Stomach smooth muscle (tissue), 2 donors: ENCODE measurements at regions not wholly inside any gene's neighbourhood (a gene's known extent, or its start where the extent isn't known, plus 50 kb on each side); places are given as distances from the start of the nearest gene placed in this dataset.

Experiments used
- H3K27ac ChIP-seq: one replicate; pipeline ENCODE4 v1.7.0; 2013; ENCODE audit warnings: mild to moderate bottlenecking, low read length, inconsistent platforms
- H3K27me3 ChIP-seq, 2 donors: one replicate each; pipeline ENCODE4 v1.7.0; 2013; ENCODE audit warnings: low read length in 2 of 2; ENCODE audit not compliant: insufficient read depth in 2 of 2, control insufficient read depth in 1 of 2
- H3K36me3 ChIP-seq, 2 donors: one replicate each; pipeline ENCODE4 v1.7.0; 2013; ENCODE audit warnings: low read length in 2 of 2; ENCODE audit not compliant: control insufficient read depth in 2 of 2, insufficient read depth in 2 of 2
- H3K4me1 ChIP-seq: one replicate; pipeline ENCODE4 v1.7.0; 2013; ENCODE audit warnings: low read length; ENCODE audit not compliant: control insufficient read depth, insufficient read depth
- H3K4me3 ChIP-seq, 2 donors: one replicate each; pipeline ENCODE4 v1.7.0; 2013; ENCODE audit warnings: low read length in 2 of 2
- H3K9ac ChIP-seq, 2 donors: one replicate each; pipeline ENCODE4 v1.7.0; 2013; ENCODE audit warnings: low read length in 2 of 2, mild to moderate bottlenecking in 1 of 2
- H3K9me3 ChIP-seq, 2 donors: one replicate each; pipeline ENCODE4 v1.7.0; 2013; ENCODE audit warnings: low read length in 2 of 2; ENCODE audit not compliant: control insufficient read depth in 2 of 2
- donor health status: healthy.
- donor health status: Pancreatic carcinoma.

GRCh38 chr1:239538239-239538988 is 152.0 kb downstream of the CHRM3 start:
- H3K4me3 ChIP-seq = no peak overlapping the region
- no peak overlapping the region for H3K27ac ChIP-seq
- no peaks in the 10 kb centered on the region for H3K27me3 ChIP-seq
- H3K9me3 ChIP-seq = no peaks in the 10 kb centered on the region
- peaks cover 10% of the 10 kb centered on the region for H3K4me1 ChIP-seq
- no peak overlapping the region for H3K9ac ChIP-seq
- no peaks in the 10 kb centered on the region for H3K36me3 ChIP-seq

DNA sequence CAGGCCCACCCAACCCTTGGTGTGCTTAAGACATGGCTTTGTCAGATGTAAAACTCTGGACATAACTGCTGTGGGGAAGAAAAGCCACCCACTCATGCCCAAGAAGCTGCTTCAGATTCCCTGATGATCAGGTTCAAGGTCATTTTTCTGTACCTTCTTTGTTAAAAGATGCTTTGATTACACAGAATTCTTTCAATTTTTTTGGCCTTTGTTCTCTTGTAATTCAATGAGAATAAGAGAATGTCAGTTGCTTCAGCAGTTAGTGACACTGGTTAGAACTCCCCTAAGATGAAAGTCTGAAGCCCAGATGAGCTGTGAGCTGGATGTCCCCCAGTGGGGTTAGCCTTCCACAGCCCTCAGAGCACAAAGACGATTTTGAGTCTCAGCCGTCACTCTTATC is 152.7 kb downstream of the CHRM3 start:
- Histone ChIP-seq H3K4me1 (peaks cover 10% of the 10 kb centered on the region), H3K27me3 (no peaks in the 10 kb centered on the region), H3K9me3 (no peaks in the 10 kb centered on the region), H3K27ac (no peak overlapping the region), H3K4me3 (no peak overlapping the region), H3K9ac (no peak overlapping the region), H3K36me3 (no peaks in the 10 kb centered on the region)

GRCh38 chr1:239539812-239540211 is 153.4 kb downstream of the CHRM3 start:
- Histone ChIP-seq H3K9ac (no peak overlapping the region), H3K9me3 (no peaks in the 10 kb centered on the region), H3K36me3 (no peaks in the 10 kb centered on the region), H3K4me1 (peaks cover 10% of the 10 kb centered on the region), H3K27me3 (no peaks in the 10 kb centered on the region), H3K27ac (no peak overlapping the region), H3K4me3 (no peak overlapping the region)

DNA sequence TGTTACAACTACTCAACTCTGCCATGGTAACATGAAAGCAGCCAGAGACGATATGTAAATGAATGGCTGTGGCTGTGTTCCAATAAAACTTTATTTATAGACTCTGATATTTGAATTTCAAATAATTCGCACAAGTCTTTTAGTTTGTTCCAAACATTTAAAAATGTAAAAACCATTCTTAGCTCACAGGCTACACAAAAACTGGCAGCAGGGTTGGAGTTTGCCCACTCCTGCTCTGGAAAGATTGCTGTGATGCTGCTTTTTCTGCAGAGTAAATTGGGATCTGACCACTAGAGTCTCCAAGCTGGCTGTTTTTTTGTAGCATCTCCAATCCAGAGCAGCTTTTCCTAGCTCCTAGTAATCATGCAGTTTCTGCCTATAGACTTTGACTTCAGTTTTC is 157.5 kb downstream of the CHRM3 start:
- Histone ChIP-seq H3K9me3 (no peaks in the 10 kb centered on the region), H3K4me1 (peaks cover under 1% of the 10 kb centered on the region), H3K4me3 (no peak overlapping the region), H3K27ac (no peak overlapping the region), H3K36me3 (no peaks in the 10 kb centered on the region), H3K9ac (no peak overlapping the region), H3K27me3 (no peaks in the 10 kb centered on the region)

GRCh38 chr1:239545466-239545865 is 159.1 kb downstream of the CHRM3 start:
- Histone ChIP-seq H3K4me1 (no peaks in the 10 kb centered on the region), H3K9ac (no peak overlapping the region), H3K36me3 (no peaks in the 10 kb centered on the region), H3K4me3 (no peak overlapping the region), H3K27ac (no peak overlapping the region), H3K27me3 (no peaks in the 10 kb centered on the region), H3K9me3 (no peaks in the 10 kb centered on the region)

DNA sequence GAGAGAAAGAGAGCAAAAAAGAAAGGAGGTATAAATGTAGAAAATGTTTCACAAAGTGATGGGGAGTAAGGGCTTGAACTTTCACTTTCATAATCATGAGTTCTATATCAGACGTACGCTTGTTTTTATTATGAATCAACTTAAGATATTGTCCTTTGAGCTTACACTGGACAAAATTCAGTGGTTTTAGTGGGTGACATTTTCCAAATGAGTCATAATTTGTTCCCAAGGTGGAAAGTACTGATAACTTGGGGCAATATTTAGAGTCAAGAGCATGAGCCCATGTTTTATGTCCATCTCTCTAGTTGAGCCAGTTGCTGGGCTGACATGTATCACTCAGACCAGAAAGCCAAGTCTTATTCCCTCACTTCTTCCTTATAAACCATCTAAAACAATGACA is 161.6 kb downstream of the CHRM3 start:
- Histone ChIP-seq H3K27ac (no peak overlapping the region), H3K9me3 (no peaks in the 10 kb centered on the region), H3K36me3 (no peaks in the 10 kb centered on the region), H3K4me1 (no peaks in the 10 kb centered on the region), H3K4me3 (peak overlapping the region in 1 of 2 donors; percentile 4), H3K27me3 (no peaks in the 10 kb centered on the region), H3K9ac (no peak overlapping the region)

DNA sequence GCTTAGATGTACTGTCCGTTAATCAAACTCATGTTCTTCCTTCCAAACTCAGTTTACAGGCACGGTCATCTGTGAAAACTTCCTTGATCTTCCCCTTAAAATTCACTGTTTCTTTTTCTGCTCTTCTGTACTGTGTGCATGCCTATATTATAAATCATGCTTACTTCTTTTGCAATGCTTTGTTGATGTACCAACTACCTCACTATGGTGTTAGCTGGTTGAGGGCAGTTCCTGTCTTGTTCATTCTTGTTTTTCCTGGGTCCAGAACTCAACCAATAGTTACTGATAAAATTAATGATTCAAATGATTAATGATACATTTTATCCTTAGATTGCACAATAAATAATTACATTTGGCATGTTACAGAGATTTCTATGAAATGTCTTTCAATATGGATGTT is 163.8 kb downstream of the CHRM3 start:
- no peaks in the 10 kb centered on the region for H3K27me3 ChIP-seq
- H3K36me3 ChIP-seq = no peaks in the 10 kb centered on the region
- H3K9me3 ChIP-seq = no peaks in the 10 kb centered on the region
- no peak overlapping the region for H3K9ac ChIP-seq
- no peak overlapping the region for H3K27ac ChIP-seq
- no peaks in the 10 kb centered on the region for H3K4me1 ChIP-seq
- H3K4me3 ChIP-seq = no peak overlapping the region

DNA sequence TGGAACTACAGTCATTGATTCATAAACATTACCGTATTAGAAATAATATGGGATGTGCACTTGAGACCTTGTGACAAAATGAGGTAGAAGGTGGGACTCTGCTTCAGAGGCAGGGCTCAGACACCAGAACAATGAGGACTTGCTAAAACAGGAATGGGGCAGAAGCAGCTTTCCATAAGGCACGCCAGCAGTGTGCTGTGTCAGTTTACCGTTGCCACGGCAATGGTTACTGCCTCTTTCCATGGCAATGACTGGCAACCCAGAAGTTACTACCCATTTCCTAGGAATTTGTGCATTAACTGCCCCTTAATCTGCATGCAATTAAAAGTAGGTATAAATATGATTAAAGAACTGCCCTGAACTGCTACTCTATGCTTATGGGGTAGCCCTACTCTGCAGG is 169.0 kb downstream of the CHRM3 start:
- no peak overlapping the region for H3K27ac ChIP-seq
- H3K4me3 ChIP-seq = no peak overlapping the region
- H3K27me3 ChIP-seq = no peaks in the 10 kb centered on the region
- H3K4me1 ChIP-seq = no peaks in the 10 kb centered on the region
- no peak overlapping the region for H3K9ac ChIP-seq
- H3K36me3 ChIP-seq = no peaks in the 10 kb centered on the region
- no peaks in the 10 kb centered on the region for H3K9me3 ChIP-seq

GRCh38 chr1:239558559-239558958 is 172.2 kb downstream of the CHRM3 start:
- H3K27ac ChIP-seq = no peak overlapping the region
- H3K36me3 ChIP-seq = no peaks in the 10 kb centered on the region
- H3K4me1 ChIP-seq = no peaks in the 10 kb centered on the region
- H3K27me3 ChIP-seq = no peaks in the 10 kb centered on the region
- H3K9me3 ChIP-seq = no peaks in the 10 kb centered on the region
- no peak overlapping the region for H3K4me3 ChIP-seq
- no peak overlapping the region for H3K9ac ChIP-seq

- Histone ChIP-seq H3K9me3 (no peaks in the 10 kb centered on the region), H3K4me3 (no peak overlapping the region), H3K4me1 (no peaks in the 10 kb centered on the region), H3K27me3 (no peaks in the 10 kb centered on the region), H3K9ac (no peak overlapping the region), H3K27ac (no peak overlapping the region), H3K36me3 (no peaks in the 10 kb centered on the region)
Observed at GRCh38 chr1:239558991-239559390, 172.6 kb downstream of the CHRM3 start.

GRCh38 chr1:239560921-239561320 is 174.6 kb downstream of the CHRM3 start:
- H3K27me3 ChIP-seq = no peaks in the 10 kb centered on the region
- no peak overlapping the region for H3K27ac ChIP-seq
- no peak overlapping the region for H3K9ac ChIP-seq
- no peaks in the 10 kb centered on the region for H3K9me3 ChIP-seq
- H3K36me3 ChIP-seq = no peaks in the 10 kb centered on the region
- no peak overlapping the region for H3K4me3 ChIP-seq
- no peaks in the 10 kb centered on the region for H3K4me1 ChIP-seq
